GM12878 (cell line): ENCODE measurements at regions not wholly inside any gene's neighbourhood (a gene's known extent, or its start where the extent isn't known, plus 50 kb on each side); places are given as distances from the start of the nearest gene placed in this dataset.

Experiments
- ATAC-seq: fragments of 200-7000 bp; cut with Tn5 transposase; 3 replicates; pipeline ENCODE4 v1.9.1; 2020; ENCODE audit warnings: mild to moderate bottlenecking, moderate library complexity
- BruUV-seq: library from RNA; stranded (reverse); fragments of 400-500 nt; replicated peaks from 2 replicates; lab custom pipeline; 2021; lab: Mats Ljungman, UMichigan
- CTCF ChIA-PET: fragments of 300-600 bp; sonication (Branson Sonifier 250); formaldehyde crosslinking; extraction: SDS; loops from one replicate; lab custom pipeline; 2021; ENCODE audit warnings: inconsistent platforms; lab: Yijun Ruan, JAX
- POLR2A ChIA-PET: fragments of 350-600 bp; formaldehyde crosslinking; extraction: SDS; loops from one replicate; lab custom pipeline; 2021; ENCODE audit warnings: inconsistent platforms; lab: Charles Lee
- RAD21 ChIA-PET: fragments of 300-600 bp; sonication (Branson Sonifier 250); formaldehyde crosslinking; loops from one replicate; lab custom pipeline; 2023; ENCODE audit warnings: antibody characterized with exemption; ENCODE audit not compliant: unreplicated experiment; lab: Charles Lee
- SMC1A ChIA-PET: fragments of 300-600 bp; sonication (Branson Sonifier 250); formaldehyde crosslinking; loops from one replicate; lab custom pipeline; 2023; ENCODE audit not compliant: unreplicated experiment, uncharacterized antibody; lab: Charles Lee
- DNase-seq: peaks from one replicate; pipeline ENCODE4 v3.0.0-alpha.2; 2011; ENCODE audit warnings: low read depth, low spot score
- FAIRE-seq: peaks from 3 replicates; lab custom pipeline; 2011; peaks lifted over from hg19 to GRCh38; lab: Jason Lieb, UNC
- H2AFZ ChIP-seq: 2 replicates; pipeline ENCODE4 v1.6.0; 2011; ENCODE audit warnings: low read depth, low read length, control low read depth; ENCODE audit not compliant: control insufficient read depth
- H3K27ac ChIP-seq: 2 replicates; pipeline ENCODE4 v1.5.1; 2011; ENCODE audit warnings: control low read depth; ENCODE audit not compliant: control insufficient read depth, insufficient read depth
- H3K27me3 ChIP-seq, 2 experiments: replicated peaks in 1 of 2; 2 replicates each; pipeline versions ENCODE4 v1.6.0 to v1.6.1; 2011; ENCODE audit warnings: low read length in 1 of 2; ENCODE audit not compliant: control insufficient read depth in 2 of 2, insufficient read depth in 2 of 2
- H3K36me3 ChIP-seq, 2 experiments: 2 replicates each; pipeline ENCODE4 v1.5.1; 2011; ENCODE audit warnings: low read length in 1 of 2; ENCODE audit not compliant: control insufficient read depth in 2 of 2, insufficient read depth in 2 of 2
- H3K4me1 ChIP-seq: 2 replicates; pipeline ENCODE4 v1.6.1; 2011; ENCODE audit warnings: mild to moderate bottlenecking, low read length, moderate library complexity, mixed read lengths; ENCODE audit not compliant: control insufficient read depth, insufficient read depth
- H3K4me2 ChIP-seq: 2 replicates; pipeline ENCODE4 v1.6.0; 2011; ENCODE audit warnings: control low read depth; ENCODE audit not compliant: control insufficient read depth, insufficient read depth
- H3K4me3 ChIP-seq: fragments of 200-600 bp; sonication (generic); 2 replicates; pipeline ENCODE4 v1.5.1; 2016
- H3K79me2 ChIP-seq: 2 replicates; pipeline ENCODE4 v1.6.0; 2011; ENCODE audit warnings: low read length; ENCODE audit not compliant: control insufficient read depth, insufficient read depth
- H3K9ac ChIP-seq: 2 replicates; pipeline ENCODE4 v1.8.0; 2011; ENCODE audit warnings: low read length, control low read depth, mixed read lengths; ENCODE audit not compliant: control insufficient read depth, insufficient read depth
- H3K9me3 ChIP-seq: replicated peaks from 3 replicates; pipeline ENCODE4 v1.5.1; 2011; ENCODE audit warnings: mild to moderate bottlenecking, low read length; ENCODE audit not compliant: control insufficient read depth, insufficient read depth
- H4K20me1 ChIP-seq: 2 replicates; pipeline ENCODE4 v1.6.0; 2011; ENCODE audit not compliant: control insufficient read depth, insufficient read depth
- CREM ChIP-seq: IDR thresholded peaks from 2 replicates; pipeline ENCODE4 v1.6.1; 2014; ENCODE audit warnings: antibody characterized with exemption, low read depth
- HSF1 ChIP-seq: fragments of 150-350 bp; IDR thresholded peaks from 2 replicates; pipeline ENCODE4 v1.6.1; 2014; ENCODE audit warnings: mild to moderate bottlenecking, low read depth, low read length
- IRF5 ChIP-seq: fragments of 450-650 bp; IDR thresholded peaks from 2 replicates; pipeline ENCODE4 v1.6.1; 2017; ENCODE audit warnings: borderline replicate concordance
- NFXL1 ChIP-seq: fragments of 450-650 bp; IDR thresholded peaks from 2 replicates; pipeline ENCODE4 v1.6.1; 2017; ENCODE audit warnings: antibody characterized with exemption, mild to moderate bottlenecking, borderline replicate concordance
- PBX3 ChIP-seq: IDR thresholded peaks from 2 replicates; pipeline ENCODE4 v1.6.1; 2011; ENCODE audit warnings: mild to moderate bottlenecking, low read depth, low read length, moderate library complexity; ENCODE audit not compliant: insufficient replicate concordance
- ZNF24 ChIP-seq: fragments of 450-650 bp; IDR thresholded peaks from 2 replicates; pipeline ENCODE4 v1.6.1; 2017; ENCODE audit warnings: antibody characterized with exemption, mild to moderate bottlenecking
- WGBS: methylation state at CpG from one replicate; pipeline ENCODE4 v1.1.6; 2016; ENCODE audit warnings: low lambda C conversion rate; ENCODE audit not compliant: insufficient replicate concordance, insufficient coverage; ENCODE audit errors: missing lambda C conversion rate; 5-methylcytosine and 5-hydroxymethylcytosine counted together
- in situ Hi-C: fragments of 300-500 bp; cut with MboI; formaldehyde crosslinking; loops from 9 replicates; pipeline ENCODE4 v1.14.3; 2018; ENCODE audit warnings: mixed read lengths
- intact Hi-C: fragments of 100-400 bp; cut with micrococcal nuclease; formaldehyde crosslinking; loops from one replicate; pipeline ENCODE4 v1.14.2; 2022; ENCODE audit not compliant: unreplicated experiment
- TF ChIP-seq, protein P1 (sequence below): IDR thresholded peaks from 2 replicates; pipeline ENCODE4 v1.6.1; 2012; ENCODE audit warnings: low read depth, low read length, improper control_type of control experiment
- TF ChIP-seq, protein P2 (sequence below): IDR thresholded peaks from 2 replicates; pipeline ENCODE4 v1.6.1; 2011; ENCODE audit warnings: borderline replicate concordance, low read depth, mild to moderate bottlenecking, moderate library complexity, low read length; ENCODE audit not compliant: insufficient read depth, poor library complexity, severe bottlenecking

DNA sequence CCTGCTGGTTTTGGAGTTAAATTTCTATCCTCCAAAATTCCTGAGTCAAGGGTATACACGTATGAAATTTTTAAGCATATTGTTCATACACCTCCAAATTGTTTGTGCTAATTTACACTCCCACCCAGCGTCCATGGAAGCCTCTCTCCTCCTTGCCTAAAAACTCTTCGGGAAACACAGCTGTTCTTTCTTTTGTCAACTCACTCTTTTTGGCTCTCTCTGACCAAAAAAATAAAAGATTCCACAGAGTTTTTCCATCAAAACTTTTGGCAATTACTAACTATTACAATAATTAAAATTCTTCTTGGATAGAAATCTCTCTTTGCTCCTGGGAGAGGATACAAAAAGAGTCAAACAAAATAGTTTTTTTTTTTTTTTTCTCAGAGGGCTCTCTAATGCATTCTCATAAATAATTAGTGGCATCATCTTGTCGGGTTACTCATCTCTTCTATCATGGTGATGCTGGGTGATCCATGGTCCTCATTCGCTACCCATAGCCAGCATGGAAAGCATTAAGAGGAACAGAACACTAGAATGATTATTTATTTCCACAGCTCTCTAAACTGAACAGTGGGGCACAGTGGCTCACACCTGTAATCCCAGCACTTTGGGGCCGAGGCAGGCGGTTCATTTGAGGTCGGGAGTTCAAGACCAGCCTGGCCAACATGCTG lies 310.7 kb downstream of the SFMBT2 start (continued):
- TF ChIP-seq NFXL1 (no peak), IRF5 (no peak), CREM (no peak), ZNF24 (no peak)
- TF ChIP-seq, protein P1, sequence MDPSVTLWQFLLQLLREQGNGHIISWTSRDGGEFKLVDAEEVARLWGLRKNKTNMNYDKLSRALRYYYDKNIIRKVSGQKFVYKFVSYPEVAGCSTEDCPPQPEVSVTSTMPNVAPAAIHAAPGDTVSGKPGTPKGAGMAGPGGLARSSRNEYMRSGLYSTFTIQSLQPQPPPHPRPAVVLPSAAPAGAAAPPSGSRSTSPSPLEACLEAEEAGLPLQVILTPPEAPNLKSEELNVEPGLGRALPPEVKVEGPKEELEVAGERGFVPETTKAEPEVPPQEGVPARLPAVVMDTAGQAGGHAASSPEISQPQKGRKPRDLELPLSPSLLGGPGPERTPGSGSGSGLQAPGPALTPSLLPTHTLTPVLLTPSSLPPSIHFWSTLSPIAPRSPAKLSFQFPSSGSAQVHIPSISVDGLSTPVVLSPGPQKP = no peak

GRCh38 chr10:7098160-7098762 lies 312.6 kb downstream of the SFMBT2 start:
- in situ Hi-C loops (no loop called here), intact Hi-C loops (no loop called here)
- DNase-seq = no peak
- ATAC-seq = no peak
- no peak for FAIRE-seq
- 15% methylated on average over 3 of the region's 3 CpGs for WGBS
- SMC1A ChIA-PET = no interaction called here
- Histone ChIP-seq H4K20me1 (no peaks in the 10 kb centered on the region), H2AFZ (no peak overlapping the region), H3K79me2 (no peaks in the 10 kb centered on the region), H3K4me3 (no peak overlapping the region), H3K4me1 (no peaks in the 10 kb centered on the region), H3K9me3 (no peaks in the 10 kb centered on the region), H3K27ac (no peak overlapping the region), H3K27me3 (no peaks in the 10 kb centered on the region; a peak in 2 of 4 replicates), H3K9ac (no peak overlapping the region), H3K36me3 (no peaks in the 10 kb centered on the region), H3K4me2 (no peak overlapping the region)
- POLR2A ChIA-PET = no interaction called here
- no TSS peak for BruUV-seq
- CTCF ChIA-PET = interaction anchor here (0.9 kb wide), 1 partner anchor 180 kb away, joined by 3 read pairs; no protein-coding TSS in a partner anchor
- TF ChIP-seq PBX3 (peak; percentile 12), HSF1 (no peak)
- TF ChIP-seq, protein P2, sequence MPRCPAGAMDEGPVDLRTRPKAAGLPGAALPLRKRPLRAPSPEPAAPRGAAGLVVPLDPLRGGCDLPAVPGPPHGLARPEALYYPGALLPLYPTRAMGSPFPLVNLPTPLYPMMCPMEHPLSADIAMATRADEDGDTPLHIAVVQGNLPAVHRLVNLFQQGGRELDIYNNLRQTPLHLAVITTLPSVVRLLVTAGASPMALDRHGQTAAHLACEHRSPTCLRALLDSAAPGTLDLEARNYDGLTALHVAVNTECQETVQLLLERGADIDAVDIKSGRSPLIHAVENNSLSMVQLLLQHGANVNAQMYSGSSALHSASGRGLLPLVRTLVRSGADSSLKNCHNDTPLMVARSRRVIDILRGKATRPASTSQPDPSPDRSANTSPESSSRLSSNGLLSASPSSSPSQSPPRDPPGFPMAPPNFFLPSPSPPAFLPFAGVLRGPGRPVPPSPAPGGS = peak; percentile 82
- RAD21 ChIA-PET = no interaction called here
